DMS53 (cell line): ENCODE measurements at regions not wholly inside any gene's neighbourhood (a gene's known extent, or its start where the extent isn't known, plus 50 kb on each side); places are given as distances from the start of the nearest gene placed in this dataset.
"Not testable (repeated sequence)": the region's sequence is repeated elsewhere in the genome, so short reads cannot be mapped to it uniquely, and the experiment has no call there.

Source experiments
- DNase-seq: peaks from one replicate; lab custom pipeline; 2025; lab: John Stamatoyannopoulos, UW

DNA sequence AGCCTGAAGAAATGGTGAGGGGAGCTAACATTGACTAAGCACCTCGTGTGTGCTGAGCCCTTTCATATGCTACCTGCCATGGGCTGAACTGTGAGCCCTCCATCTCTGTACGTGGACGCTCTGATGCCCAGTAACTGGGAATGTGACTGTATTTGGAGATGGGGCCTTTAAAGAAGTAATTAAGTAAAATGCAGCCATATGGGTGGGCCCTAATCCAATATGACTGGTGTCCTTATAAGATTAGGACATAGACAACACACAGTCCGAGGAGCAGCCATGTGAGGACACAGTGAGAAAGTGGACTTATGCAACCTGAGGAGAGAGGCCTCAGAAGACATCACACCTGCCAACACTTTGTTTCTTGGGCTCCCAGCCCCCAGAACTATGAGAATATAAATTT lies 92.7 kb upstream of the ATP1B1 start:
- DNase-seq: no peak

DNA sequence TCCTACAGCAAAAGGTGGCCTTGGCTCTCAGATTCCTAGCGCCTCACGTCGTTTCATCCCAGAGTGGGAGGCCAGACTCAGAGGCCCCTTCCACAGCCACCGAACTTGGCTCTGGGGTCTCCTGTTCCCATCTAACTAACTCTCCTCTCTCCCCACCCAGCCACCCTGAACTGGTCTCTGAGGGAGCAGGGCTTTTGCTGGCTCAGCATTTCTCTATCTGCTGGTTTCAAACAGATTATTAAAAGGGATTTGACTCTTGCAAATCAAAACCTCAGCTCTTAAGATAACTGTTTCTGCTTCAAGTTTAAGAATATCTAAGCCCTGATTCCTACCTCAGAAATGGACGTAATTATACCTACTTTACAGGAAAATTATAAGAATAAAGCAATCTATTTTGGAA lies 91.0 kb upstream of the ATP1B1 start:
- no peak for DNase-seq

DNA sequence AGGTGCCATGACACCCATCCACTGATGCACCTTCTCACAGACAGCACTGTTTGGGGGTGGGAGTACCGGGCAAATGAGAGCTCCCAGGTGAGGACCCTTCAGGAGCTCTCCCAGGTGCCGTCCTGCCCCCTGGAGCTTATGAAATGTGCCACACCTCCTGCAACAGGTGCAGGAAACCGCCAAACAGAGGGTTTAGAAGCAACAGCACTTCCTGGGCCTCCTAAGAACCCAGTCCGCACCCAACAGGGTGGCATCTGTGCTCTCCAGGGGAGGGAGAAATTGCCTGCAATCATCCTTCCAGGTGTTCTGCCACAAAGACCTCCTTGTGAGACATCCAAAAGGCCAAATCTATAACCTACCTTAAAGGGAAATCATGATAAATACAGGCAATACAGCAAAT lies 87.7 kb upstream of the ATP1B1 start:
- DNase-seq: no peak

DNA sequence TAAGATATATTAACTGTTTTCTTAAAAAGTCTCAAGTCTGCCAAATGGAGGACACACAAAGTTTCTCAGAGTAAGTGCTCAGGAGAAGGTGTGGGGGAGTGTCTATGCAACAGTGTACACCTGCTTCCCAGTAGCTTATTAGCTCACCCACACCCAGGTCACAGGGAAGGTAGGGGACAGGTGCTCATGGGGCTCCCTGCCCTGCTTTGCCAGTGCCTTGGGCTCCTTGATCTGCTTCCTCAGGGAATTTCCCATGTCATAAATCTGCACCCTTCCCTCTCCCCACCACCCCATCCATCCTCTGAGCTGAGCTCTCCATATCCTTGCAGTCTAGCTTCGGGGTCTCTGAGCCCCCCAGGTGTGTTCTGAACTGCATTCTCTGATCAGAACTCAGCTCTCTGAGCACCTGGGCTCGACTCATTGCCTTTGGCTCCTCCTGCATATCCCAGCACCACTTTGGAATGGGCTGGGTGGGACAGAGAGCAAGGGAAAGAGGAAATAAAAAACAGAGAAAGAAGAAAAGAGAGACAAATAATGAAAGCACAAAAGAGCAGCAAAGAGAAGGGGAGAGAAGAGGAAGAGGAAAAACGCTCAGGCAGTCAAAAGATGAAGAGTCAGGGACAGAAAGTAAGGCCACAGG lies 87.0 kb upstream of the ATP1B1 start:
- peak; percentile 21 for DNase-seq

DNA sequence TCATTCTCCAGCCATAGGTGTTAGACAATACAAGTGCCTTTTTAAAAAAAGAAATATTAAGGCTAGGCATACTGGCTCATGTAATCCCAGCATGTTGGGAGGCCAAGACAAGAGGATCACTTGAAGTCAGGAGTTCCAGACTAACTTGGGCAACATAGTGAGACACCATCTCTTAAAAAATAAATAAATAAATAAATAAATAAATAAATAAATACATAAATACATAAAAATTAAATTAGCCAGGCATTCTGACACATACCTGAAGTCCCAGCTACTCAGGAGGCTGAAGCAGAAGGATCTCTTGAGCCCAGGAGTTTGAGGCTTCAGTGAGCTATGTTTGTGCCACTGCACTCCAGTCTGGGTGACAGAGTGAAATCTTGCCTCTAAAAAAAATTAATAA lies 85.8 kb upstream of the ATP1B1 start:
- no peak for DNase-seq

DNA sequence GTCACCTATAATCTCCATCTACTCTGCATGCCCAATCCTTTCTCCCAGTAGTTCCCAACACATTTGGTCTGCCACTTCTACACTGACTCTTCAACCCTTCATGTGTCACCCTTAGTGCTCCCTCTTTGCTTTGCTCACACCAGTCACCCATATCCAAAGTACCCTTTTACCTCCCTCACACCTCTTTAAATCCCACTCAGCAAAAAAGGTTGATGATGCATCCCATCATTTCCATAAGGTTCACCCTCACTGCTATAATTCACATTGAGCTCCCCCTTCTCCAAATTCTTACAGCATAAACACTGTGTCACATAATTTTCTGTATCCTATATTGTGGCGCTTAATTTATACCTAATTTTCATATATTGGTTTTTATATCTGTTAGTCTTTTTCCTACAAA lies 83.8 kb upstream of the ATP1B1 start:
- DNase-seq: no peak

DNA sequence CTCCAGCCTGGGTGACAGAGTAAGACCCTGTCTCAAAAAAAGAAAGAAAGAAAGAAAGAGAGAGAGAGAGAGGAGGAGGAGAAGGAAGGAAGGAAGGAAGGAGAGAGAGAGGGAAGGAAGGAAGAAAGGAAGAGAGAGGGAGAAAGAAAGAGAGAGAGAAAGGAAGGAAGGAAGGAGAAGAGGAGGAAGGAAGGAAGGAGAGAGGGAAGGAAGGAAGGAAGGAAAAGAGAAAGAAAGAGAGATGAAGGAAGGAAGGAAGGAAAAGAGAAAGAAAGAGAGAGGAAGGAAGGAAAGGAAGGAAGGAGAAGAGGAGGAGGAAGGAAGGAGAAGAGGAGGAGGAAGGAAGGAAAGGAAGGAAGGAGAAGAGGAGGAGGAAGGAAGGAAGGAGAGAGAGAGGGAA lies 82.2 kb upstream of the ATP1B1 start:
- no peak for DNase-seq

DNA sequence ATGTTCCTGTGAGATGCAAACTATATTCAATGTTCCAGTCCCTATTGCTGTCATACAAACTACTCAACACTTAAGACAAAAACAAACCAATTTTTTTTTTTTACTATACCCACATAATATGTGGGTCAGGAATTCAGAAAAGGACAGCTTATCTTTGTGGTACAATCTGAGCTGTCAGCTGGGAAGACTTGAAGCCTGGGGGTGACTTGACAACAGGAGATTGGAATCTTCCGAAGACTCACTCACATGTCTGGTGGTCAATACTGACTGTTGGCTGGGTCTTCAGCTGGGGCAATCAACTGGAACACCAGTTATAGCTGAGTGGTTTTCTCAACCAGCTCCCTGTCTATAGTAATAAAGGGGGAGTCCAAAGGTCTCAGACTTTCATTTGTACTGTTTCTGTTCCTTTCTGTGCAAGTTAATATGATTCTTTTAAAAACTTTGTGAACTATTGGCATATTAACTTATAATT lies 81.7 kb upstream of the ATP1B1 start:
- DNase-seq: no peak

DNA sequence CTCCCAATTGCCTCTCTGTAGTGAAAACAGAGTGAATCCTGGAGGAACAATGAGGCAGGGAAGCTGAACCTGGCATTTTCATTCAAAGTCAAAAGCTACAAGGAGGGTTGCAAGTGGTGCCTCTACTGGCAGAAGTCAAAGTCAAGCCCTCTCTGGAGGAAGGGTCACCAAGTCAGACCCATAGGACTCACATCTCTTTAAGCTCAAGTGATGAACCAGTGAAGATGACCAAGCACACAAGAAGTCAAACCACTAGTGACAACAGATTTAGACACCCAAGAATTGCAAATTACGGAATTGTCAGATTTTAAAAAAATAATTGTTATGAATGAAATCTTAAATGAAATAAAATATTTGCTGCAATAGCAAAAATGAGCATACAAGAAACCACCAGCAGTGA lies 81.1 kb upstream of the ATP1B1 start:
- no peak for DNase-seq

DNA sequence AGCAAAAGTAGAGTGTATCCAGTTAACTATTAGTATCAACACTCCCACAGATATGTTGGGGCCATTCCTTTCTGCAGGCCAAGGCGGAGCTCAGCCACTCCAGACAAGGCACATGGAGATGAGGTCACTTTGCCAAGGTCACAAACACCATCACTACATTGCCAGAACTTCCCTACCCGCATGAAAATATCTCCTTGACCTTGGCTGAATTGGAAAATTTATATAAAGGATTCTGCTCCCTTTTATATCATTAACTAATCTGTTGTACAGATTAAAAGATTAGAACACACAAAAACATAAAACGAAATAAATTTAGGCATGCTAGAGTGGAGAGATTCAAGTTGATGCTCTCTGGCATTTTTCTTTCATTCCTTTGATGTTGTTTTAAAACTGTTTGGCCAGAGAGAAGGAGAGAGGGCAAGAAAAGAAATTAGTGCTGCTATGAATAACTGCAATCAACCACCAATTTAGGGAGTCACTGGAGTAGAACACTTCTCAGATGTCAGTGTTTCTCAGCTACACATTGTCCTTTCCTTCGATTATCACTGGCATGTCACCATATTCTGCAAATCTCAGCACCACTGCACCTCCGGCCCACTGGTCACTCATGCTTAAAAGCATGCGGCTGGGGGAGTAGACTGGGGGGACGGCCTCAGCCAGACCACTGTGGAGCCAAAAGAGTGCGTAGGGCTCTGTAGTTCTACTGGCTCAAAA lies 78.7 kb upstream of the ATP1B1 start:
- DNase-seq: no peak

DNA sequence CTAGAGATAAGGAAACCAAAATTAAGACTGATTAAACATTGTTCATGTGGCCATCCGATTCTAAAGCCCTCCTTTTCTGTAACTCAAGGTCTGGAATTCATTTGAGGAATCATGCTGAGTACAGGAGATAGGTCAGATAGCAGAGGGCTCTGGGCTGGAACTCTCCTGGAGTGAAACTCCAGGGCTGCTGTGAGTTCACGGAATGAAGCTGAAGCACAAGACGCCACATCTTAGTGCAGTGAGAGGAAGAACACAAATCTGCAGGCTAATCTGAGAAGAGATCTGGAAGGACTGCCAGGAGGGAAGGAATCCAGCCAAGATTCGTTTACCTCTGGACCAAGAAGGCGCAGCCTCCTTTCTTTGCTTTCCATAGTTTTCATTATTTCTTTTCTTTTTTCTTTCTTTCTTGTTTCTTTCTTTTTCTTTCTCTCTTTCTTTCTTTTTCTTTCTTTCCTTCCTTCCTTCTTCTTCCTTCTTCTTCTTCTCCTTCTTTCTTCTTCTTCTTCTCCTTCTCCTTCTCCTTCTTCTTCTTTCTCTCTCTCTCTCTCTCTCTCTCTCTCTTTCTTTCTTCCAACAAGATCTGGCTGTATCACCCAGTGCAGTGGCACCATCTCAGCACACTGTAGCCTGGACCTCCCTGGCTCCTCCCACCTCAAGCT lies 74.8 kb upstream of the ATP1B1 start:
- no peak for DNase-seq

DNA sequence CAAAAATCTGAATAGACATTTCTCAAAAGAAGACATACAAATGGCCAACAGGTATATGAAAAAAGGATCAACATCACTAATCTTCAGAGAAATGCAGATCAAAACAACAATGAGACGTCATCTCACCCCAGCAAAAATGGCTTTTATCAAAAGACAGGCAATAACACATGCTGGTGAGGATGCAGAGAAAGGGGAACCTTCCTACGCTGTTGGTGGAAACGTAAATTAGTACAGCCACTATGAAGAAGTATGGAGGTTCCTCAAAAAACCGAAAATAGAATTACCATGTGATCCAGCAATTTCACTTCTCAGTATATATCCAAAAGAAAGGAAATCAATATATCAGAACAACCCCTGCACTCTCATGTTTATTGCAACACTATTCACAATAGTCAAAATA lies 65.1 kb upstream of the ATP1B1 start:
- DNase-seq: no peak

DNA sequence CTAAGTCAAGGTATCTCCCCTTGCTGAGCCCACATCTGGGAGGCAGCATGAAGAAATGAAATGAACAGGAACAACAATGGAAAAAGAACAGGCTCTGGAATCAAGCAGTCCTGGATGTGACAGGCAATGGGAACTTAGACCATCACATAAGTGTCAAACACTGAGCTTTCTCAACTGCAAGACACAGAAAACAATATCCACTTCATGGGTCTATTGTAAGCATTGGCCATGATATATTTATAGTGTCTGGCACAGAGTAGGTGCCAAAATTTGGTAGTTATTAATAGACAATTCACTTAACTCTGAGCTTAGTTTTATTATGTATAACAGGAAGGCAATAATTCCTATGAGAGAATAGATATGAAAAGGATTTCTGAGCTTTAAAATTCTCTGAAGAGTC lies 64.1 kb upstream of the ATP1B1 start:
- DNase-seq: no peak

DNA sequence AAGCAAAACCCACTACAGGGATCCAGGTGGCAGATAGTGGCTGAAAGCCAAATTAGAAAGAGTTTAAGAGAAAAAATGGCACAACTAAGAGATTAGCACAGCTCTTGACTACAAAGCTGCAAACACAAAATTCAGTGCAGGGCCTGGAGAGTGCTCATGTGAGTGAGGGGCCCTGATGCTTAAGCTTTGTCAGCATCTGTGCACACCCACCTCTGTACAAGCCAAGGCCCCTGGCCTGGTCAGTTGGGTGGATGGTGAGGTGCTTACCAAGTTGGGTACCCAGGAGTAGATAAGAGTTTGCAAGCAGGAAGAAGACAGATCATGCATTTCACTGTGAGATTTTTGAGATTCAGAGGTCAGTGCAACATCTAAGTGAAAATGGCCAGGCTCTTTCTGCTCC lies 62.7 kb upstream of the ATP1B1 start:
- no peak for DNase-seq

DNA sequence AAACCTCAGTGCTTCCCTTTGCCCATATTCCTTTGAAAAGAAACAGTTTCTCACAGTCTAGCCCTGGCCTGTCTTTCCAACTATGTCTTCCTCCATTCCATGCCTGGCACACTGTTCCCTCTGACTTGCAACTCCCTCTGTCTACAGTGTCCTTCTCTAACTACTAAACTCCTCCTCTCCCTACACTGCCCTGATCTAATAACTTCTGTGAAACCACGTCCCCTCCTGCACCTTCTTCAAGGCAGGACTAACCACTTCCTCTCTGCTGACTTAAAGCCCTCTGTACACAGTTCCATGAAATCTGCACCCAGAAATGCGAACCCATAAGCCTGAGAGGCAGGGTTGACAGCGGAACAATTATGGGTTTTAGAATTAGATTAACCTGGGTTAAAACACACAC lies 62.2 kb upstream of the ATP1B1 start:
- DNase-seq: no peak

DNA sequence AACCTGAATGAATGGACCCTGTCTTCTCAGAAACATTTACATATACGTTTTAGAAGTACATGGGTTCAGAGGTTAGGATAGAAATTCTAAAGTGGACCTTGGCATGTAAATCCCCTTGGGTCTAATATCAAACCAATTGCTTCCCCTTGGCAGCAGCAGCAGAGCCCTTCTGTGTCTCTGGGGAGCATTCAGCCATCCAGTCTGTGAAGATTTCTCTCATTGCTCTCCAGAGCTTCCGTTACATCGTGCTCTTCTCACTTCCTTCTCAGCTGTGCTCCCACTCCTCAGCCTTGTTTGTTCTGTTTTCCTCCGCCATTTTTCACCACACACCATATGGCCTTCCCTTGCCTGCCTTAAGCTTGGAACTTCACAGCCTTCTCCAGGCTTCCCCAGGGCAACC lies 61.5 kb upstream of the ATP1B1 start:
- no peak for DNase-seq

DNA sequence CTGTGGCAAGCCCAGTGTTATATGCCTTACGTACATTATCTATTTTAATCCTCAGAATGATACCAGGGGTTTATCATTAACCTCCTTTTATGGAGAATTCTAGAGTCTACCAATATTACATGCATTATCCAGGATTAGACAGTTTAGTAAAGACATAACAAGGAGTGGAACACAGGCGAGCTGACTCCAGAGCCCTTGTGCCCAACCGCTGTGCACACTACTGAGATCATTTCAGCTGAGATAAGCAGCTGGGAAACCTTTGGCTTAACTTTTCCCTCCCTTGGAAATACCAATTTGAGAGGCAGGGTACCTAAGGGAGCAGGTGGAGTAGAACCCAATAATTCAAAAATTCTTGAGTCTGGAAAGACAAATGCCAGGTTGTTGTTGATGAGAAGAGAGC lies 59.8 kb upstream of the ATP1B1 start:
- DNase-seq: no peak

DNA sequence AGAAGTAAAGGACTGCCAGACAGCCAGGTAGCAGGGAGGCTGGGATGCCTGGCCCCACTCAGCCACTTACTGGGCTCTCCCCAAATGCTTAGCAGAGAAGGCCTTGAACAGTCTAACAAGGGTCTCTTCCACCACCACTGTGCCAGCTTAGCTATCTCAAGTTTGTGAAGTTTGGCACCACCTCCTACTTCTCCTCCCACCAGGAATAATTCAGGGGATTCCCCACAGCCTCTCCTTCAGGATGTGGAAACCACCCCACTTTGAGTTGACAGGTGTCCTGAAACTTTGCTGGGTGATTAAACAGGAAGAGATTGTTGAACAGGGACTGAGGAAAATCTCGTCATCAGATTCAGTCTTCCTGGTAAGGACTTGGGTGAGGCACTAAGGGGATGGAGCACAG lies 59.4 kb upstream of the ATP1B1 start:
- no peak for DNase-seq

DNA sequence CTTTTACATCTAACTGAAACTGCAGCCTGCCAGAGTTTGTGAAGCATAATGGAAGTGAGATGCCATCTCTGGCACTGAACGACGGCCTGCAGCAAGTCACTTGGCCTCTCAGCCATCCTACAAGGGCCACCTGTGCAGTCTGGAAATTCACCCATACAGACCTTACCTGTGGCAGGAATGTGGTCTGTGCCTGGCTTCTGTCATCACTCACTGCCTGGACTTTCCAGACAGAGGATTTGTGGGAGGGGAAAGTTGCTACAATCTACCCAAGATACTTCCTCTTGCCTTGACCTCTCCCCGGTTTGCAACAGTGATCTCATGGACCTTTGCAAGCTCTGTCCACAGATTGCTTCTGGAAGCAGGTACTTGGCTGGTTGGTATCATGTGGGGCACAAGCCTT lies 58.4 kb upstream of the ATP1B1 start:
- DNase-seq: no peak

DNA sequence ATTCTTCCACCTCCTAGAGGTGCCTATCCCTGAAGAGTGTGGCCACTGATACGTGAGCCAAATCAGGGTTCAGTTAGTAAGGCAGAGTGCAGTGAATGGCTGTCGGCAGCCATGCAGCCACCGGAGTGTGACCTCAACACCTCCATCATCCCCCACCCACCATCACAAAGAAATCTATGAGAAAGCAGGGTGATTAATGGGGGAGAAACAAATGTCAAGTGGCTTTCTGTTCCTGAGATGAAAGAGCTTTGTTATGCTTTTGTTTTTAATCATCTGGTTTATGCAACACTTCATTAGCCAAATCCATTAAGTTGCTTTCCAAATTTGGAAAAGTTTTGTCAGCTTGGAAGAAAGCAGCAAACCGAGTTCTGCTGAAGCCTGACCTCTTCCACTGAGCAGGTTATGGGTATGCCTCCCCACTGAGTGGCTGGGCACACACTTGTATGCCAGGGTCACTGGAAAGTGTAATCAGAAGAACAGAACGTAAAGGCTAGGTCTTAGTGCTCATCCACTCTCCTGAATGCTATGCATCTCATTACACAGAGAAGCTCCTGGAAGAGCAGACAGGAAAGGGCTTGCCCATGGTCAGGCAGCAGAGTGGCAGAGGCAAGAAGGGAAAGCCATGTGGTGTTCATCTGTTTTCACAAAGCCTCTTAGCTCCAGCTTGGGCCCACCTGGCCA lies 57.1 kb upstream of the ATP1B1 start:
- DNase-seq: no peak

DNA sequence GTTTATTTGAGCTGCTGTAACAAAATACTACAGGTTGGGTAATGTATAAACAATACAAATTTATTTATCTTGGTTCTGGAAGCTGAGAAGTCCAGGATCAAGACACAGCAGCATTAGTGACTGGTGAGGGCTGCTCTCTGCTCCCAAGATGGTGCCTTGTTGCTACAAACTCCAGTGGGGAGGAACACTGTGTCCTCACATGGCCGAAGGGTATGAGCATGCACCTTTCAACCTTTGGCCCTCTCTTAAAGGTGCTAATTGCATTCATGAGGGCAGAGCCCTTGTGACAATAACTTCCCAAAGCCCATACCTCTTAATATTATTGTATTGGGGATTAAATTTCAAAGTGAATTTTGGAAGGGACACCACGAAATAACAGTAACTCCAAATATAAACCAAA lies 55.3 kb upstream of the ATP1B1 start:
- no peak for DNase-seq

DNA sequence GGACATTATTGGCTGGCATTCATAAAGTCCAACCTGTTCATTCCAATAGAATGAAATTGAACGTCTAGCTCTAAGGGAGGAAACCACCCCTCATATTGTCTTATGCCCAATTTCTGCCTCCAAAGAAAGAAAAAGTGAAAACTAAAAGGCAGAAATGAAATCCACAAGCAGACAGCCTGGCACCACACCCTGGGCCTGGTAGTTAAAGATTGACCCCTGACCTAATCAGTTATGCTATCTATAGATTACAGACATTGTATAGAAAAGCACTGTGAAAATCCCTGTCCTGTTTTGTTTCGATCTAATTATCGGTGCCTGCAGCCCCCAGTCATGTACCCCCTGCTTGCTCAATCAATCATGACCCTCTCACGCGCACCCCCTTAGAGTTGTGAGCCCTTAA lies 54.3 kb upstream of the ATP1B1 start:
- not testable (repeated sequence) for DNase-seq

DNA sequence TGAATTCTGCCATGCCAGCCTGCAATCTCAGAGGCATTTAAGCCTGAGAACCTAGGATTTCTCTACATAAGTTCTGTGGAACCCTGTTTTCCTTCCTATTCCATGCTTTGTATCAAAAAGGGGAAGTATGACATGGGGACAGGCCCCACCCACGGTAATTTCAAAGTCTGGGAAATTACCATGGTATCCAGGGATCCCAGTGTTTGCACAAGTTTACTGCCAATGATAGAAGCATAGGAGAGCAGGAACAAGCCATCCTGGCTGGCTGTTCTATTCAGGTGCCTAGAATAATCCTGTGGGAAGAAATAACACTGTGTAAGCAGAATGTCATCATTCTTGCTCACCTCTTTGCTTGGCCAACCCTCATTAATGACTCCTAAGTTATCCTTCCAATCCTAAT lies 53.8 kb upstream of the ATP1B1 start:
- DNase-seq: no peak
